ENCODE measurements at regions not wholly inside any gene's neighbourhood (a gene's known extent, or its start where the extent isn't known, plus 50 kb on each side); places are given as distances from the start of the nearest gene placed in this dataset.

DNA sequence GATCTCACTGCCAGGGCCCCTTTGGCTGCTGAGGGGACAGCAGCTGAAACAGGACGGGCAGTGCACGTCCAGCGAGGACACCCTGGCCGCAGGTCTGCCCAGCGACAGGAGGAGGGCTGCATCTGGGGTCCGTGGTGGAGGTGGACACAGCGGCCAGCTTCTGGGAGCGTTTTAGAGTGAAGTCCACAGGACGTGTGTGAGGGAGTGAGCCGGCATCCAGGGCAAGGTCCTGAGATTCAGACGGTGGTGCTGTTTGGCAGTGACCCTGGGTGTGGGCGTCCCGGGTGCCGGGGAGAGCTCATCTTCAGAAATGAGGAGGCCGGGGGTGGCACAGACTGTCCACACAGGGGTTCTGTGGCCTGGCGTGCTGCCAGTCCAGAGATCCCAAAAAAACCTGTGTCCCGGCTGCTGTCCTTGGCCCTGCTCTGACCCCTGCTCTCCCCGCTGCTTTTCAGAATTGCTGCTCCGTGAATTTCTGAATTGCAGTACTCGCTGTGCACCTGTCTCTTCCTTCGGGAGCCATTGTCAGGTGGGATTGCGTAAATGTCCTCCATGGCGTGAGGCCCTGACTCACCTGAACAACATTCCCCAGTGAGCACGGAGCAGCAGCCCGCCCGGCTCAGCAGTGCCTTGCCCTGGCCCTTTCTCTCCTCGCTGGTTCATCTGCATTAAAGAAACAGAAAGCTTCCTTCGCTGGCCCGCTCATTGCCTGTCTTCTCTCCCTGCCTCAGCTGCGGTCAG, 183.5 kb upstream of the C14orf180 start:
- no peak for TF ChIP-seq SIN3A (IDR thresholded peaks at IDR 0.05; ENCODE audit: borderline replicate concordance, insufficient read depth, low read length)
- TF ChIP-seq TAF1 (IDR thresholded peaks at IDR 0.05; ENCODE audit: borderline replicate concordance, insufficient read depth, low read length): no peak
- TF ChIP-seq FOXP2 (optimal IDR thresholded peaks at IDR 0.05; ENCODE audit: borderline replicate concordance, extremely low read depth, extremely low read length, insufficient read depth): no peak
- no peak for TF ChIP-seq REST (IDR thresholded peaks at IDR 0.05; ENCODE audit: insufficient read depth in 1 of 2, low read depth in 2 of 2, low read length in 2 of 2)
- no peak for TF ChIP-seq POLR2AphosphoS5 (IDR thresholded peaks at IDR 0.05; ENCODE audit: low read depth, low read length)

GRCh38 chr14:104396682-104397470, 182.7 kb upstream of the C14orf180 start:
- TF ChIP-seq POLR2AphosphoS5 (IDR thresholded peaks at IDR 0.05; ENCODE audit: low read depth, low read length) (no peak), FOXP2 (optimal IDR thresholded peaks at IDR 0.05; ENCODE audit: borderline replicate concordance, extremely low read depth, extremely low read length, insufficient read depth) (no peak), REST (IDR thresholded peaks at IDR 0.05; ENCODE audit: insufficient read depth in 1 of 2, low read depth in 2 of 2, low read length in 2 of 2) (no peak), SIN3A (IDR thresholded peaks at IDR 0.05; ENCODE audit: borderline replicate concordance, insufficient read depth, low read length) (no peak), TAF1 (IDR thresholded peaks at IDR 0.05; ENCODE audit: borderline replicate concordance, insufficient read depth, low read length) (no peak)

DNA sequence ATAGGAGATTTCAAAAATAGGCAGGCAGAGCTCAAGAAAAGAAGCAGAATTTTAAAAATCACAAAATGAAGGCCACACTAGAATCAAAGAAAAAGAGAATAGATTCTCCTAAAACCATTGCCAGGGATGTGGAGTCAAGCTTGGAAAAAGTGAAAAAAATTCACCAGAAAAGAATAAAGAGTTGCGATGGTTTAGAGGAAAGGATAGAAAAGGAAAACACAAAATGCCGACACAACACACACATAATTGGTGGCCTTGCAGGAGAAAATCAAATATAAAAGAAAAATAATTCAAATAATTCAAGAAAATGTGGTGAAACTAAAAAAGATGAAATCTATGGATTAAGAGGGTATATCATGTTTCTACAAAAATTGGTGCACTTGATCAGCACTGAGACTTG, 181.6 kb upstream of the C14orf180 start:
- TF ChIP-seq SIN3A (IDR thresholded peaks at IDR 0.05; ENCODE audit: borderline replicate concordance, insufficient read depth, low read length) (no peak), TAF1 (IDR thresholded peaks at IDR 0.05; ENCODE audit: borderline replicate concordance, insufficient read depth, low read length) (no peak), FOXP2 (optimal IDR thresholded peaks at IDR 0.05; ENCODE audit: borderline replicate concordance, extremely low read depth, extremely low read length, insufficient read depth) (no peak), POLR2AphosphoS5 (IDR thresholded peaks at IDR 0.05; ENCODE audit: low read depth, low read length) (no peak), REST (IDR thresholded peaks at IDR 0.05; ENCODE audit: insufficient read depth in 1 of 2, low read depth in 2 of 2, low read length in 2 of 2) (no peak)

- TF ChIP-seq FOXP2 (optimal IDR thresholded peaks at IDR 0.05; ENCODE audit: borderline replicate concordance, extremely low read depth, extremely low read length, insufficient read depth) (no peak), REST (IDR thresholded peaks at IDR 0.05; ENCODE audit: insufficient read depth in 1 of 2, low read depth in 2 of 2, low read length in 2 of 2) (no peak), POLR2AphosphoS5 (IDR thresholded peaks at IDR 0.05; ENCODE audit: low read depth, low read length) (no peak), SIN3A (IDR thresholded peaks at IDR 0.05; ENCODE audit: borderline replicate concordance, insufficient read depth, low read length) (no peak), TAF1 (IDR thresholded peaks at IDR 0.05; ENCODE audit: borderline replicate concordance, insufficient read depth, low read length) (no peak)
Measured at GRCh38 chr14:104398656-104399055, 180.9 kb upstream of the C14orf180 start.
